Muscle of back (tissue), 3 donors: ENCODE measurements at regions not wholly inside any gene's neighbourhood (a gene's known extent, or its start where the extent isn't known, plus 50 kb on each side); places are given as distances from the start of the nearest gene placed in this dataset.

Source experiments
- DNase-seq, 3 donors: peaks; one replicate each; pipeline versions ENCODE4 v3.0.0 to v3.0.0-alpha.2; 2013

DNA sequence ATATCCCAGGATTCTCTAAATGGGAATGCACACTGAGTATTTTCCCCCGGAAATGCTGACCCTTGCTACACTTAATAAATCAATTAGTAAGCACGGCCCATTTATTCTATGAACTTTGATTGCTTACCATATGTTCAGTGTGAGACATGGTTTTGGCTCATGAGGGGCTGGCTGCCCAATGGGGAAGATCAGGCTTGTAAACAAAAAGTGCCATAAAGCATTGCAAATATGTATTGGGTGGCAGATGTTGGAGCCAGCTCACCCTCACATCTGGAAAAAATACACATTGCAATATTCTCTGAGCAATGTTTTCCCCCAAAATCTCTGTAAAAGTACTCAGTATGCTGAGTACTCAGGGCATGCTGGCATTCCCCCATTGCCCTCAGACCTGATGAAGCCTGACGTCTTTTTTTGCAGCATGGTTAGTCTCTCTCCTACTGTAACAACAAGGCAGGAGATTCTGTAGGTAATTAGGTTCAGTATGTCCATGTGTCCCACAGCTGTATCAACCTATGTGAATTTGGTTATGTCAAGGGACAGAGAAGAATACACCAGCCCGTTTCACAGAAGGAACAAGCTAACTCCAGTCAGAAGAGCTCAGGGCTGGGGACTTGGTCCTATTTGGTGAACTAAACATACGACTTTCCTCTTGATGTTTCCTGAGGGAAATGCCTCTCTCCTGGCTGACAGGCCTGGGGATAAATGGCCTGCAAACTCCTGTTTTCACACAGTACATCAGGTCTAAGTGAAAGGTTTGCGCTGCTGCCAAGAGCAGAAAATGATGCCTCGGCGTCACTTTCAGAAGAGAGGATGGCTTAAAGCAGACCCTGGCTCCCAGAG is 202.4 kb downstream of the INSIG2 start:
- DNase-seq, result peak in 1 of 3 donors; percentile 66

DNA sequence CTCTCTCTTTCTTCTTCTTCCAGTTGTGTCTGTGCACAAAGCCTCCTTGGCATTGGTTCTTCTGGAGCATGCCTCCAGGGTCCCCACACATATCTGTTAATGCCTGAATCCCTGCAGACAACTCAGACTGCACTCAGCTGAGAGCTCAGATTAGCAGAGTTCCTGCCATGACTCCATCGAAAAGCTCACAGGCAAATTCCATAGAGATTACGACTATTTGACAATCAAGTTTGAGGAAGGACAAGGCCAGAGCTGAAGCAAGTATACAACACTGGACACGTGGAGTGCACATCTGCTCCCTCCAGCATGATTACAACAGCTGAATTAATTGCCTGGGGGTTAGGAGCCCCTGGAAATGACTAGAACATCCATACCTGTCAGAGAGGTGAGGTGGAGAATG is 190.7 kb downstream of the INSIG2 start:
- no peak for DNase-seq

DNA sequence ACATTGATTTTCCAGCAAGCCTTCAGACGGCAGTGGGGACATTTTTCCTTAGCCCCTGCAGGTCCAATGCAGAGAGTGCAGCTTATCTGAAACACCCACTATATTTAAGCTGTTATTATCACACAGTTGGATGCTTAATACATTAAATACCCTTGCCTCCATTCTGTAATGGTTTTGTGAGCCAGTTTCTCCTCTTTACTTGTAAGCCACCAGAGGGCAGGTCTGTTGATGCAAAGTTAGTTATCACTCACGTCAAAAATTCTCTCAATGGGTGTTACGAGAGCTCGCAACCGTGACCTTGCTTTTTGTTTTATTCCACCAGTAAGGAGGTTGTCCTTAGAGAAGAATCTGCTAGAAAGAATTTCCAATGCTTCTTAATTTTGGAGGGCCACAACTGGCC is 189.8 kb downstream of the INSIG2 start:
- DNase-seq, result no peak

DNA sequence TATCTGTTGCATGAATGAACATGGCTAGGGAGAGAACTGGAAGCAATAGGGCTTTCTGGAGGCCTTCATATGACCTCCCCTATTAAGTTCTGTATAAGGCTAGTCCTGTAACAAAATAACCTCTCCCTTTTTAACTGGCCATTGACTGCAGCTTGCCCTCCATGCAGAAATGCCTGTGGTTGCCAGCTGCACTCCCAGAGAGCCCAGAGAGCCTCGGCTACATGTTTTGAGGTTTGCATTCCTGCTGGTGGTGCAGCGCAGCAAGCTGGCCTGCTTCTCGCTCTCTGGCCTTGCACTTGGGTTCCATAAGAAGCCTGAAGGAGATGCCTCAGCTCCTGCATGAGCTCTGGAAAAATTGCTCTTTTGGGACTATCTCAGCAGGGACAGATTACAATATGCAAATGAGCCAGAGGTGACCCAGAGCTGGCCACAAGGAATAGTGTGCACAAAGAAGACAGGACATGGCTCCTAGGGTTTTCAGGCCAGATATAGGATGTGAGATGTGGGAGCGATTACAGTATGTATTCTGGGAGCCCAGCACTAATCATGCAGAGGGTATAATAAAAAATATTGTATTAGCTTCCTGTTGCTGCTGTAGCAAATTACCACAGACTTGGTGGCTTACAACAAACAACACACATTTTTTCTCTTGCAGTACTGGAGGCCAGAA is 186.7 kb downstream of the INSIG2 start:
- no peak for DNase-seq

DNA sequence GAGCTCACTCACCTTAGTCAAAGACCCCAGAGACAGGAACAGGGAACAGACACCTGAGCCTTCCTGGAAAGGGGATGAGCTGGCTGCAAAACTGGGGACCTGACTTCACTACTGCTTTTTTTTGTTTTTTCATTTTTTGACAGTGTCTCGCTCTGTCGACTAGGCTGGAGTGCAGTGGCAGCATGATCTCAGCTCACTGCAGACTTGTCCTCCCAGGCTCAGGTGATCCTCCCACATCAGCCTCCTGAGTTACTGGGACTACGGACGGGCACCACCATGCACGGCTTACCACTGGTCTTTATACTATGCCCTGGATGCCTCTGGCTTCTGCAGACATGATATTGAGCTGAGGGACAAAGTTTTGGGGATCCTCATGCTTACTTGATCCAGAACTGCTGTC is 184.1 kb downstream of the INSIG2 start:
- DNase-seq, result no peak

DNA sequence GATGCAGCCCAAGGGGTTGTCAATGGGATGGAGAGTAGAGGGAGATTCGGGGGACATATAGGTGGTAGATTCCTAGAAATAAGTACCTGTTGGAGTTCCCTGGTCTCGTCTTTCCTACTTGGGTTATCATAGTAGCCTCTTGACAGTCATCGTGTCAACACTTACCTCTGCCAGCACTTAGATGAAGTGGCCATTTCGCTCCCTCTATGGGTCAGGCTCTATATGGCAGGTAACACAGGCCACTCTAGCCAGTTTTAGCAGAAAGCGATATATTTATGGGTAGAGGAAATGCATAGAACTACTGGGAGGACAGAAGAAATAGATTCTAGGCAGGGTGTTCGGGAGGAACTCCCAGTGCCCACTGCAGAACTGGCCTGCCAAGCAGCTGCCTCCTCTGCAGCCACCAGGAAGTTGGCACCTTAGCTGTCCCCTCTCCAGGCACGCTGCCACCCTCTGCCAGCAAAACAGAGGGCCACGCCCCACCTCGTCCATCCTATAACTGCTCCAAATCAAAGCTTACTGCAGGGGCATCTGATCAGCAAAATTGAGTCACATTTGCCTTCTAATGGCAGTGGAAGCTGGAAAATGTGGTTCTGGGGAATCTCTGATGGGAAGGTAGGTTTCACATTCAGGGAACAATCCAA is 181.3 kb downstream of the INSIG2 start:
- no peak for DNase-seq

DNA sequence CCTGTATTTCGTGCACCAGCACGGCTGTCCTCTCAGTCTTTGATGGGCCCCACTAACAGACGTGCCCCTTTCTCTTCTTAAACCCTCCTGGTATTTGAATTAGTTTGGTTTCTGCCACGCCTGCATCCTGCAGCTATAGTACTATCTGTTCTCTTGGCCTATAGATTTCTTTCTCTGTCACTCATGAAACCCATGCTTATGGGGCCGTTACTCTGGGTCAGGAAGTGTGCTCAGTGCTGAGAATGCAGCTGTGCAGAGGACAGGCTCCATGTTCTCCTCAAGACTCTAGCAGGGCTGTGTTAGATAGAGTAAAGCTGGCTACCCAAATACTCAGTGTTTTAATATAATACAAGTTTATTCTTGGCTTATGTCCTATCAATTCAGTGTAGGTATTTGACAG is 180.0 kb downstream of the INSIG2 start:
- DNase-seq, result no peak

DNA sequence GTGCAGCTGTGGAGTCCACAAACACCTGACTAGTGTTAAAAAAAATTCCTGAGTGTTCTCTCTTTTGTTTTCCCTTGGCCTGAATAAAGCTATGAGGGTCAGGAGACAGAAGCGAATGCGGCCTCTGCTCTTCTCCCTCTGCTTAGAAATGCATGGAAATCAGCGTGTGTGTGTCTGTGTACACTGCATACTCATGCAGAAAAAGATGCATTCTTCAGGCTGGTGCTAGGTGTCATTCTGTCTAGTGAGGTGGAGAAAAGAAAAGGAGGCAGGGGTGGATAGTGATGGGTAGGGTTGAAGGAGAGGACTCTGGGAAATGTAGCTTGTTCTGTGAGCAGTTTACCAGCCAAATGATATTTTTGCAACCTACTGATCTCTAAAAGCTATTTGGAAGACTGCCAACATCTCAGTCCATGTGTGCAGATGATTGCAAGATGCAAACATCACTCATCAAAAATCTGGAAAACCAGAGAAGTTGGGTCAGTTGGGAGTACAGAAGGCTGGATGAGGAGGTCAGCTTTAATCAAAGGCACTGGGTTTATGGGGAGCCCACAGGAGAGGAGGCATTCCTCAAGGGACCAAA is 177.7 kb downstream of the INSIG2 start:
- peak in 1 of 3 donors; percentile 37 for DNase-seq

DNA sequence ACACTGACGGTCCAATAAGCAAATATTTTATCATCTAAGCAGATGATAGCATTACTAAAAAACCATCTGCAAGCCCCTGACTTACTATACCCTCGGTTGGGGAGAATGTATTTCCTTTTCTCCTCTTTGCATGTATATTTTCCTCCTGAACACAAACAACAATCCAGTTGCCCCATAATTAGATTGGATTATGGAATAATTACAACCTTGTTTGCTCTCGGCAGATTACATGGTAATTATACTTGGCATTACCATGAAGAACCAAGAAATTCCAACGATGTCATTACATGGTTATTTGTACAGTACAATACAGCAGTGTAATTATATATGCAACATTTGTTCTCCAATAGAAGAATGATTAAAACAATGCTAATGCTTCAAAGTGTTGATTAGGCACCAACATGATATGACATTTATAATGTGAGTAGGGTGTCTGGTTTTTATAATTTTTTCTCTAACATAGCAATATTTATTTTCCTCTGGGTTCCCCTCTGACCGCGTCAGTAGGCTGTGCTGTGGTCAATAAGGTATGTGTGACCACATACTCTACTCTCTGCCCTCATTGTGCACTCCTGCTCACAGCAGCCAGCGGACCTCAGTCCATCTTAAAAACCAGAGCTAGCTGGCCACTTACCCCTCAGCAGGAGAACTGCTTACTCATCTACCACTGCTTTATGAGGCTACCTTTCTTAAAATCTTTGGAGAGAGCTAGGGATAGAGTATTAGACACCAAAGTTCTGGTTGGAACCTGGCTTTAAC is 176.1 kb downstream of the INSIG2 start:
- DNase-seq, result no peak

DNA sequence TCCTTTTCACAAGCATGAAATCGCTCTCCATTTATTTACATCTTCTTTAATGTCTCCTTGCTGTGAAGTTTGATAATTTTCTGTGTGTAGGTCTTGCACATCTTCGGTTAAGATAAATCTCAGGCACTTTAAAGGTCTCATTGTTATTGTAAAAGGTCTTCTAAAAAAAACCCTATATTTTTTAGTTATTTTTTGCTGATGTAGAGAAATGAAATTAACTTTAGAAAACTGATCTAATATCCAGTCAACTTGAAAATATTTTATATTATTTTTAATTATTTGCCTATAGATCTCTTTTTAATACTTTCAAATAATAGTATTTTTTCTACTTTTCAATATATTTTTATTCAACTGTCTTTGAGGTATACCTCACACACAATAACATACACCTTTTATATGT is 169.4 kb downstream of the INSIG2 start:
- DNase-seq, result no peak

DNA sequence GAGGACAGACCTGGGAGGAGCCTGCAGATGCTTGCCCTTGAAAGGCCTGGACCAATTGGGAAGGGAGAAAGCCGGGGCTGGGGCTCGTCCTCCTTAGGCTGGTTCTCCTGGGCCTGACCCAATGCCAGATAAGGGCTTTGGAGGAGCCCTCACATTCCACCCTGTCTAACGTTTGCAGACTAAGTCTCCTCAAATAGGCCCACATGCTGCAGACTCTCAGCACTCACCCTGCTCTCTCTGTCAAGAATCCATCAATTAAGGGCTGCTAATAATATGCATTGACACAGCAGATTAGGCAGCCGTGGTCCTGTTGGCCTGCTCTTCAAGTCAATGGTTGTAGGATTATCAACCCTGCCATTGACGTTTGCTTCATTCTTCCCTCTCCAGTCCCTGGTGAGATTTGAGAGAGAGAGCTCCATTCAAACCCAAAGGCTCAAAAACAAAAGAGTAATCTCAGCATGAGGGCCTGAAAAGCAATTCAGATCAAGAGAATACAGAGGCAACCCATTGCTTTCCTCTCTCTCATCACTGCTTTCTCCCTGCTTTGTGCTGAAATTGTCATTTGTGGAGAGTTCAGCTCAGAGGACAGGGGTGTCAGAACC is 167.6 kb downstream of the INSIG2 start:
- no peak for DNase-seq

DNA sequence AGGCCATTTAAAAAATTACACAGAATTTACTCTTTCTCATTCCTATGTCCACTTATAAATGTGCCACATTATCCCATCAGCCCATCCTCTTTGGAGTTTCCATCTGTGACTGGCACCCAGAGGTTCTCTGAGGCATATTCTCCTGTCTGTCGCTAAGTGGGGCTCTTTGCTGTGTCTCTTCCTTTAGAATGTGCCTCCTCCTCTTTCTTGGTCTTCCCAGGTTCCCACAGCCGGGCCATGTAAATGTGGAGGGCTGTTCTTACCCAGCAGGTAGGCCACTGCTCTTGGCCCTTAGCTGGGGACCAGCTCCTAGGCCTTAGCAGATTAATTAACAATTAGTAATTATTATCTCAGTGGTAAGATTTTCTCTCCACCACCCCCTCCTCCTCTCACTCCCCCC is 167.0 kb downstream of the INSIG2 start:
- DNase-seq, result no peak

DNA sequence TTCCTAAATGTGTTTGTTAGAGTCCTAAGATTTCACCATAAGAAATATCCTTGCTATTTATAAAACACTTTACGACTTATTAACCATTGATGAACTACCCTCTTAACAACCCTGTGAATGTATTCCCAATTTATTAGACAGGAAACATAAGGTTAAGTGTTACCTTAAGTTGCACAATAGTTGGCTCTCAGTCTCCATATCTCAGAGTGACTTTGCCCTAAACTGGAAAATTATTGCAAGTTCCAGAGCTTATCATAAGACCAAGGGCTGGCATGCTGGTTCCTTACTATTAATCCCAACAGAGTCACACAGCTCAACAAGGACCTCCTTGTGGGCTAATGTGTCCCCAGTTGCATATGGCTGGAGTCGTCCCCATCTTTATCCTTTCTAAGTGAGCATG is 165.8 kb downstream of the INSIG2 start:
- no peak for DNase-seq

DNA sequence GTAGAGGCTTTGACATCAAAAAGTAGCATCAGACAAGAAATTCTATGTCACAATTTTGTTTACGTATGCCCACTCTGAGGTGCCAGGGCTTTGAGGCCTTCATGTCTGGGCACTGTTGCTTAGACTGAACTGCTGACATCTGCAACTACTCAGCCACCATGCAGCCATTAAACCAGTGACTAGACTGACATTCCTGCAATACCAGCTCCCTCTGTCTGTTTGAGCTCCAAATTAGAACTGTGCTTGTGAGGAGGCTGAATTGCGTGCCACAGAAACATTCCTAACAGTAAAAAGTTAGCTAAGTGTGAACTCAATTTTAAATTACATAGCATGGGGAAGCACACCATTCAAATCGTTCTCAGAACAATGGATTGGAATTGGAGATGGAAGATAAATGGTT is 163.2 kb downstream of the INSIG2 start:
- DNase-seq, result peak in 1 of 3 donors; percentile 68

DNA sequence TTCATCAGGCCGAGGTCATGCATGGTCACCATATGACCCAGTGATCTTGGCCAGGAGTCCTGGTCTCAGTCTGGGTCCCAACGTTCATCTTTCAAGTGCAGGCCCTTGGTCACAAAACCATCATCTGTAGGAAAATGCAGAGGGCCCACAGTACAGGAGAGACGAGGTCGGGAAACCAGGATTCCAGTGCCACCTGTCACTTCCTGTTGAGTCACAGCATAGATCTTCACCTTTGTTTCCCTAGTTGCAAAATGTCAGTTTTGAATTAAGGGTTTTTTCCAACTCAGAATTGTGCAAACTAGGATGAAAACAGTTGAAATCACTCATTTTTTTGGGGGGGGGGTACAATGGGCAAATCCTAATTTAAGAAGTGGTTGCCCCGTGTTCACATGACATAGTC is 162.2 kb downstream of the INSIG2 start:
- no peak for DNase-seq

DNA sequence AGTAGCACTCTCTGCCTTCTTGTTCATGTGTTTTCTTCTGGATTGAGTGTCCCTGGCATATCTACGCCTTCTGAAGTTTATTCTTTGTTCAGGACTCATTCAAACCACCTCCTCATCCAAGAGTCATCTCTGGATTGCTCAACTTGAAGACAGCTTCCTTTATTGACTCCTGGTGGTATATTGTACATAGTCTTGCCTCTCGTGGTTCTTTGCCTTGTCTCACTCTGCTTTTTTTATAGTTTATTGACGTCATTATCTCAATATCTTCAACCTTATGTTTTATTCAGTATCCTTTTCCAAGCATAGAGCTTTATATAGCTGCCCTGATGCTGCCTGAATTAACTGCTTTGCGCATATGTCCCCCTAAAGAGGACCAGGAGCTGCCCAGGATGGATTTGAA is 161.7 kb downstream of the INSIG2 start:
- peak in 1 of 3 donors; percentile 43 for DNase-seq

DNA sequence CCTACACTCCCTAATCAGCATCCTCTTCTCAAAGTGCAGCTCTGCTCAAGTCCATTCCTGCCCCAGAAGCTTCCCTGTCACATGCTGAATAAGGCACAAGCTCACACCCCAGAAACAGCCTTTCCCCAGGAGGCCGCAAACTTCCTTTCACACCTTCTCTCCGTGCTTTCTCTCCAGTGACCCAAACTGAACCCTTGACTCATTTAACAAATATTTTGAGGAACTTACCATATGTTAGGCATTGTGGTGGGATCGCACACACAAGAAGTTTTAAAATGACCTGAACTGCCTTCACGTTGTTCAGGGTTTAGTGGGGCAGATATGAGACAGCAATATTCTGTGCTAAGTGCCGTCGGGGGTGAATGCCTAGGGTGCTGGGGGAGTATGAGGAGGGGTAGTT is 161.3 kb downstream of the INSIG2 start:
- peak in 1 of 3 donors; percentile 62 for DNase-seq

DNA sequence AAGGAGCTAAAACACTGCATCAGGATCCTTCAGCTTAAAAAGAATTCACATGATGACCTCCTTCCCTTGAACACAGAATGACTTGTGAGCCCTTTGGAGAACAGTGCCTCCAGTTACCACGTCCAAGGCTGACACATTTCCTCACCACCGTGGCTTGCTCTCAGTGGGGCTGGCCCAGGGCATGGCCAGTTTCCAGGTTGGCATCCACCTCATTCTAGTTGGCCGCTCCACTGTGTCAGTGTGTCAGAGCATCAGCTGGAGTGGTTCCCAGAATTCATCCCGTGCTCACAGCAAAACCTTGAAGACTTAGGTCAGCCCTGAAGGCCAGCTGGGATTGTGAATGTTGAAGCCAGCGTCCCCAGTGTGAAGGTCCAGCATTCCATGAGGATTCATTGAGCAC is 158.5 kb downstream of the INSIG2 start:
- no peak for DNase-seq

DNA sequence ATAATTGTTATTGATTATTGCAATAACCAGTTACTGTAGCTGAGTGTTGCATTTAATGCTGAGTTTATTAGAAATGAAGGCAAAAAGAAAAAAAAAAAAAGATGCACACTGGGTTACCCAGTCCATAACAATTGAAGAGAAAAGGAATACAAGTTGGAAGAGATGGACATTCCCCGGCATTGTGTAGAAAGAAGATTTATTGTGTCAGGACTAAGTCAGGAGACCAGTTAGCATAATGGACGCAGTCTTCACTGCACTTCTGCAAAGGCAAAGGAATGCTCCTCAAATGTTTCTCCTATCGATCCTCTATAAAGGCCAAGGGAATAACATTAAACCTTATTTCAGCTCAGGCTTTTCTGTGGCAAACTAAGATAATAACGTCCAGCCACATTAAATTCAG is 157.8 kb downstream of the INSIG2 start:
- DNase-seq, result no peak

DNA sequence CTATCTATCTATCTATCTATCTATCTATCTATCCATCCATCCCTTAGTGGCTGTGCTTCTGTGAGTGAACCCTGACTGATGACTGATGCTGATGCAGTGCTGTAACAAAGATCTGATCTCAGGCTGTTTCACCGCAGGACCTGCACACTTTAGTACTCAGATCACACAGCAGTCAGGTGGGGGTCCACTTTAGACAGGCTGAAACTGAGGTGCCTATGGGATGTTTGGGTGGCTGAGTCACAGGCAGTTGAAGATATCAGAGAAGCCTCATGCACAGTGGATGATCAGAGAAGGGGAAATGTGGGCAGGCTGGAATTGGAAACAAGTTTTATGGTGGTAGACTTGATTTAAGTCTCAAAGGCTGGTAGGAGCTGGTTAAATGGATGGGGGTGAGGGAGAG is 156.4 kb downstream of the INSIG2 start:
- DNase-seq, result no peak

DNA sequence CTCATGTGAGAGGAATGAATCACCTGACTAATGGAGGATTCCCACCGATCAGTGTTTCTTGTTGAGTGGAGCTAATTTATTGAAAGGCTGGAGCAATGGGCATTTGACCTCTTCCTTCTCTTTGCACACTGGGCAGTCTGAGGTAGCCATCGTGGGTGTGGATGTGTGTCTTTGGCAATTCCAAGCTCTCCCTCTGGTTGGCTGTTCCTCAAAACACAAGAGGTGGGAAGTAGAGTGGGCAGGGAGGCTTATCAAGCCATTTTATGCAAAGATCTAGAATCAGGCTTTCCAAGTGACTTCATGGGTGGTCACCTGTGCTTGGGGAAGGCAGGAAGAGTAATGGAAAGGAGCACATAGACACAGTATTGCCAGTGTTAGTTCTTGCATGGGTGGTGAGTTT is 154.8 kb downstream of the INSIG2 start:
- no peak for DNase-seq

DNA sequence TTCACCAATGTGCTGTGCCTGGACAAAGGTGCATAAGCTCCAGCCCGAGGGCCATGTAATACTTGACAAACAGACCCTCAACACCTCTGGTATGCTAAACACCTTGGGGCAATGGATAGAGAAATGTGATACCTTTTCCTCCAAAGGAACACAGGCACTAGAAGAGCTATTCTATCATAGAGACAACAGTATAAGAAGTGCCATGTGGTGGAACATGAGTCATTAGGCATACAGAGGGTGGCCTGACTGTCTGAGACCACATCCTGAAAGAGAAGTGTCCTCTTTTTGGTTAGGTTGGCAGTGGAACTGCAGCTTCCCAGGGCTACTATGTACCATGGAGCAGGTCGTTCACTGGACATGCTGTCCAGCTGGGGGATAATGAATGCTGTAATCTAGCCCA is 153.9 kb downstream of the INSIG2 start:
- no peak for DNase-seq
